ENCODE measurements at regions not wholly inside any gene's neighbourhood (a gene's known extent, or its start where the extent isn't known, plus 50 kb on each side); places are given as distances from the start of the nearest gene placed in this dataset.

GRCh38 chr20:39600156-39600555 is 638.0 kb downstream of the DHX35 start:
- no peak for DNase-seq

- DNase-seq = no peak
These were observed 634.4 kb downstream of the DHX35 start for GRCh38 chr20:39596554-39596953.

GRCh38 chr20:39592371-39592770 is 630.2 kb downstream of the DHX35 start:
- no peak for DNase-seq

DNA sequence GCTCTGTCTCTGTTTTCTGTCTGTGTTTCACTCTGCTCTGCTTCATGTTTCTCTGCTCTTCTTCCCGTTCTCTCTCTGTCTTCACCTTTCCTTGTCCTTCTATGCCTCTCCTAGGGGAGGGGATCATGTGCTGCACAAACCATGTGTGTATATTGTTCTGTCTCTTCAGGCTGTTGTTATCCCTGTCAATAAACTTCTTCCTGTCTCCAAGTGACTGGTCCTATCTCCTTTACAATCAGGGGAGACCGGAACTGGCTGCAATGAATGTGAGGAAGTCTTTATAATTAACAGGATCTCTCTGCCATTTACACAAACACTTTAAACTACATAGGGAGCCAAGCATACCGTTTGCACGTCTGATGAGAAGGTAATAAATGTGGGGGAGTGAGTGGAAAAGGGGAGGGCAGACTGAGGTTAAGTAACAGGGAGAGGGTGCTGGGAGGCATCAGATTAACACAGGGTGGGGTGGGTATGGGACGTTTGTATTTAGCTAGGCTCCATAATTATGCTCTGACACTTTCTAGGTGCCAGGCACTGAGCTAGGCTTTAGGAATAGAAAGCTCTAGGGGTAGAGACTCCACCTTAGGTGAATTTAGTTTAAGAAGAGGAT is 626.1 kb downstream of the DHX35 start:
- no peak for DNase-seq

- DNase-seq = no peak
These were observed 618.9 kb downstream of the DHX35 start for GRCh38 chr20:39581034-39581433.

- DNase-seq = no peak
These were observed 614.6 kb downstream of the DHX35 start for GRCh38 chr20:39576771-39577170.

- no peak for DNase-seq
These were observed 611.9 kb downstream of the DHX35 start for GRCh38 chr20:39574061-39574460.

- DNase-seq = no peak
These were observed 609.0 kb downstream of the DHX35 start for GRCh38 chr20:39571171-39571570.

DNA sequence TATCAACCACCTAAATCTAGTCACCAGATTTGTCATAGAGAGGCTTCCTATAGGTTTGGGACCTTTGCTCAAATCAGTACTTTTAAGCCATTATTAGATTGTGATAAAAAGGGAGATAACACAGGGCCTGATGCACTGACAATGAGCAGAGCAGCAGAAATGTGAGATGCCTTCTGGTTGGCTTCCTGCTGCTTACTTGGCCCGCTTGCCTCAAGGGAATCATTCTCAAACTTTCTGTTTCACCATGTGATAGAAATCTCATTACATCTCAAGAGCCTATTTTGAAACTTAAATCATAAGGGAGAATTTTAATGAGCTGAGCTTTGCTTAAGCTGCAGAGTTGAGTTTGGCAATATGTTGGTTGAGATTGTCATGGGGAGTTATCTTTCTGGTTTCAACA is 606.0 kb downstream of the DHX35 start:
- DNase-seq = no peak

DNA sequence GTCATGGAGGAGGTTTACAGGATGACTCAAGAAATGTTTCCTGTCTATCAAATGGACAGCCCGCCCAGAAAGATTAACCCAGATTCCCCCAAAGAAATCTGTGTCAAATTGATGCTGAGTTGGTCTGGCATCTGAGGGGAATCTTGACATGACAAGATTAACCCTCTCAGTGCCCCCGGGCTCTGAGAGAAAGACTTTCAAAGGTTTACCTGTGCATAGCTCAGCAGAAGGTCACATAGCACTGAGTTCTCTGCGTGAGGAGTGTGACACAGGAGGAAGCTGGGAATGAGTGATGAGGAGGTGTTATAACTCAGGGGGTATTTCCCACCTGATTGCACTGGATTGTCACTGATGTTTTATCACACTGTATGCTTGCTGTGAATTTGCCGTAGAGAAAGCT is 601.2 kb downstream of the DHX35 start:
- no peak for DNase-seq

DNA sequence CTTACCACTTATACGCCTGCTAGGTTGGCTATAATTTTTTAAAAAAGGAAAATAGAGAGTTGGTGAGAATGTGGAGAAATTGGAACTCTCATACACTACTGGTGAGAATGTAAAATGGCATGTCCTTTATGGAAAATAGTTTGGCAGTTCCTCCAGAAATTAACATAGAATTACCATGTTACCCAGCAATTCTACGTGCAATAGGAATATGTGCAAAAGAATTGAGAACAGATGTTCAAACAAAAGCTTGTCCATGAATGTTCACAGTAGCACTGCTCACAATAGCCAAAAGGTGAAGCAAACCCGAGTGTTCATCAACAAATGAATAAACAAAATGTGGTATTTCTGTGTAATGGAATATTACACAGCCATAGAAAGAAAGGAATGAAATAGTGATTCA is 592.2 kb downstream of the DHX35 start:
- no peak for DNase-seq

GRCh38 chr20:39553120-39553519 is 591.0 kb downstream of the DHX35 start:
- DNase-seq = no peak

DNA sequence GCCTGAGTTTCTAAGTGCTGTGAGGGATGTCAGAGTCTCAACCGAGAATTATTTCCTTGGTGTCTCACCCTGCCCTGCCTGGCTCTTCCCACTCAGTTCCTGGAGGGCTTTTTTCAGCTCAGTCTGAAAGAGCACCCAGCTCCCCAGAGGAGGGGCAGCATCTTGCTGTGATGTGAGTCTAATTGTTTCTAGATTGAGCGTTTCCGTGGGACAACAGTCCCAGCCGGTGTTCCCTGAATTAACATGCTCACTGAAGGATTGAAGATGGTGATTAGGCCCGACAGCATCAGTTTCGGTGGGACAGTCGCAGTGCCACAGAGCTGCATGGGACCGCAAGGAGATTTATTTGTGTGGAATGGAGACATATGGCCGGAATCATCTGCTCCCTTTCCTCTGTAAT is 587.6 kb downstream of the DHX35 start:
- no peak for DNase-seq

DNA sequence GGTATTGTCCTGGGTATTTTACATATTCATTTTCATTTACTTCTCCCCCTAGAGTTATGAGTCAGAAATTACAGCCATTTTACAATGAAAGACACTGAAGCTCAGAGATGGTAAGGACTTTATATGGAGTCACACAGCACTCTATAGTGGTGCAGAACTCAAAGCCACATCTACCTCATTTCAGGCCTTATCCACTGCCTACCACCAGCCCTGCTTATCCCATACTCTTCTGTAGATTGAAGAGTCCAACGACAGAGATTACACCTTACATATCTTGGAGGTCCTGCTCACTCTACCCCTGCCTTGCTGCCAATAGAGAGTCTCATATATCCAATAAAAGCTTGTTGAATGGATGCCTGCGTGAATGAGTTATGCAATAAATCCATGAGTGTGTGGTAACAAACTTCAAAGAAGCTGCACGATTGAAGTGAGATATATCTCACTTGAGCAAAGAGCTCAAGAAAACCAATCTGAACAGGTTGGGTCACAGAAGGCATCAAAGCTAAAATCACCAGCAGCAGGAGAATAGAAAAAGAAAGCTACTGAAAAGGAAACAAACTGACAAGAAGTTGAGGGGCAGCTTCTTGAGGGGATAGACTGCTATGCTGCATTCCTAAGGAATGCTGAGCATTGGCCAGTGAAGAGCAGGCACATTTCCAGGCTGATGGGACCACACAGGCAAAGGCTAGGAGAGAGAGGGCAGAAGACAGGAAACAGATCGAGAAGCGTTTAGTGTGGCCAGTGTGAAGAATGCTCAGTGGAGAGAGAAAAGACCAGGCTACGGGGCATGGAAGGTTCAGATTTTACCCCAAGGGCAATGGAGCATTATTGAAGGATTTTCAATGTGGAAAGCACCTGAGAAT is 585.6 kb downstream of the DHX35 start:
- no peak for DNase-seq

DNA sequence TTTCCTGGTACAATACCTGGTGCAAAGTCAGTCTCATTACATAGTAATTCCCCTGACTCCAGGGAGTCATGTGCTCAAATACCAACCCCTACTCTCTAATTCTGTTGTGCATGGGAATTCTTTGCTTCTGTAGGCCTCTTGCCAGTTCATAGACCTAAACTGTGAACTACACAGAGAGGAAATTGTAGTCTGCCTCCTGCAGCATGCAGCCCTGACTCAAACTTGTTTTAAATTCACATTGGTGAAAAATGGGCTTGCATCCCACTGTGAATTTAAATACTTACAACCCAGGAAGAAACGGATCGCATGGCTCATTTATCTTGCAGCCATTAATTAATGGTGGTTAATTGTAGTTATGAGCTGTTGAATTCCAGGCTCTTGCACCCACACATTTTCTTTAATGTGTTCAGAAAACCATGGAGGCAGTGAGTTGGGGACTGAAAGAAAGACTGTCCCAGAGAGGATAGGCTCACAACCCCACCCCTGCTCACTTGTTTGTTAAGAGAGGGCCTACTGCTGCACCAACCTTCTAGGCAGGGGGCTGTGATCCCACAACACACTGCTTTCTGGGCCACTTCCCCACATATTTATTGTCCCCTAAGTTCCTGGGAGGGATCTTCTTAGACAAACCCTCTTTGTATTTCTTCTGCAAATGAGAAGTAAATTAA is 579.1 kb downstream of the DHX35 start:
- DNase-seq = no peak

DNA sequence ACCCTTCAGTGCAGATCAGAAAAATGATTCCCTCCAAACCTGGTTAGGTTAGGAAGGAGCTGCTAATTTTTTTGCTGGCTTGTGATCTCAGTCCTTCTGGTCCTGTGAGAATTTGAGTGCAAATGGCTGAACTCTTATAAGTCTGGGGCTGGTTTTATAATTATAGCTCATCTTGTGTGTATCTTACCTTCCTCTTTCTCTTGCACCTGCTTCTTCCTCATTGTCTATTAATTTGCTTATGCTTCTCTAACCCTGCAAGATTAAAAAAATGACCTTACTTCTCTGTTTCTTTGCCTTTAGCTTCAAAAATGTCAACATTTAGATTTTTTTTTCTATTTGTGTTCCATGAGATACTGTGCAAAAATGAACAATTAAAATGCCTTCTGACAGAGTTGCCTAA is 576.2 kb downstream of the DHX35 start:
- DNase-seq = no peak

DNA sequence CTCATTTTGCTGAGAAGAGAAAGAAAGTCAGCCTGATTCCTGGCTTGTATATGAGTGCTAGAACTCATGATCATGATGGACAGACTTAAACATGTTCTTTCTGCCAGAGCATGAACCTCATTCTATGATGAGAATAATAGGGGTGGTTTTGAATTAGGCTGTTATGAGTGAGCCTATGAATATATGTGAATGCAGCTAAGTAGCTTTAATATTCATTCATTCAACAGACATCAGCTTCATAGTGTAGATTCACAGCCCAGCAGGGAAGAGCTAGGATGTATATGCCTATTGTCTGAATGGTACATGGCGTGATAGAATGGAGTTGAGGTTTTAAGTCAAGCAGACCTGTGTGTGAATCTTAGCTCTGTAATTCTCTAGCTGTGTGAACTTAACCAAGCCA is 573.2 kb downstream of the DHX35 start:
- no peak for DNase-seq

- no peak for DNase-seq
These were observed 572.7 kb downstream of the DHX35 start for GRCh38 chr20:39534846-39535245.

DNA sequence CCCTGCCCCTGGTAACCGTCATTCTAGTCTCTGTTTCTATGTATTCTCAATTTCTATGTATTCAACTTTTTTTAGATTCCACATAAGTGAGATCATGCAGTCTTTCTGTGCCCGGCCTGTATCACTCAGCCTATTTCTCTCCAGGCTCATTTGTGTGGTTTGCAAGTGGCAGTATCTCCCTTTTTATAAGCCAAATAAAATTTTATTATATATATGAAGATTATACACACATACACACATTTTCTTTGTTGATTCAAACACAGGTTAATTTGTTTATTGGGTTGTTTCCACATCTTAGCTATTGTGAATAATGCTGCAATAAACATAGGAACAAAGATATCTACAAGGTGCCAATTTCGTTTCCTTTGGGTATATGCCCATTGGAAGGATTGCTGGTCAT is 571.7 kb downstream of the DHX35 start:
- no peak for DNase-seq

- DNase-seq = no peak
These were observed 570.1 kb downstream of the DHX35 start for GRCh38 chr20:39532205-39532604.

GRCh38 chr20:39528436-39528835 is 566.3 kb downstream of the DHX35 start:
- DNase-seq = no peak

- no peak for DNase-seq
These were observed 562.3 kb downstream of the DHX35 start for GRCh38 chr20:39524371-39524911.

DNA sequence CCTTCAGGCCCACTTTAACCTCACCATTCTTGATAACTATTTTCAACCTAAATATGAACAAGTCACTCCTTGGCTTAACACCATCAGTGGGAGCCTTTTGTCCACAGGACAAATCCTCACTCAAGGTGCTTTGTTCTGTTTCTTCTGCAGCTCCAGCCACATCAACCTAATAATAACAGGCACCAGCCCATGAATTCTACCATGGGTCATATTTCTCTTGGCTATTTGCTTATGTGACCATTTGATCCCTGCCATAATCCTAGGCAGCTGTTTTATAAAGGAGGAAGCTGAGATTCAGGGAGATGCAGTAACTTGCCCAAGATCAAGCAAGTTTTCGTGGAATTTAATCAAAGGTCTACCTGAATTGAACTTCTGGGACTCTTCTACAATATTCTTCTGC is 561.3 kb downstream of the DHX35 start:
- DNase-seq = no peak

- DNase-seq = no peak
These were observed 556.5 kb downstream of the DHX35 start for GRCh38 chr20:39518654-39519053.

All from CD4-positive, alpha-beta T cell treated with Interleukin-15 for 1 hour (primary cell).